GM23338 (cell line): ENCODE measurements at regions not wholly inside any gene's neighbourhood (a gene's known extent, or its start where the extent isn't known, plus 50 kb on each side); places are given as distances from the start of the nearest gene placed in this dataset.

Source experiments
- ATAC-seq: fragments of 200-7000 bp; cut with Tn5 transposase; 3 replicates; pipeline ENCODE4 v1.9.1; 2020
- DNase-seq: peaks from one replicate; pipeline ENCODE4 v3.0.0-alpha.2; 2015; ENCODE audit warnings: low spot score
- H2AFZ ChIP-seq: fragments of 200-600 bp; sonication (generic); 2 replicates; pipeline ENCODE4 v1.8.0; 2016; ENCODE audit warnings: antibody characterized with exemption, mild to moderate bottlenecking, moderate library complexity
- H3F3A ChIP-seq: fragments of 200-600 bp; sonication (generic); replicated peaks from 2 replicates; pipeline ENCODE4 v1.8.0; 2017; ENCODE audit warnings: antibody characterized with exemption, mixed run types, low read depth
- H3K27ac ChIP-seq: fragments of 200-600 bp; sonication (generic); 2 replicates; pipeline ENCODE4 v1.6.1; 2016; ENCODE audit warnings: low read depth
- H3K27me3 ChIP-seq: fragments of 200-600 bp; sonication (generic); 2 replicates; pipeline ENCODE4 v1.8.0; 2016; ENCODE audit warnings: mild to moderate bottlenecking, mixed run types, moderate library complexity; ENCODE audit not compliant: insufficient read depth
- H3K36me3 ChIP-seq: fragments of 200-600 bp; sonication (generic); 2 replicates; pipeline ENCODE4 v1.8.0; 2016; ENCODE audit warnings: mild to moderate bottlenecking; ENCODE audit not compliant: insufficient read depth
- H3K4me1 ChIP-seq: fragments of 200-600 bp; sonication (generic); 2 replicates; pipeline ENCODE4 v1.8.0; 2016; ENCODE audit warnings: mild to moderate bottlenecking, moderate library complexity; ENCODE audit not compliant: insufficient read depth
- H3K4me2 ChIP-seq: fragments of 200-600 bp; sonication (generic); 2 replicates; pipeline ENCODE4 v1.7.1; 2017; ENCODE audit warnings: mixed run types
- H3K4me3 ChIP-seq: fragments of 200-600 bp; sonication (generic); 2 replicates; pipeline ENCODE4 v1.6.1; 2016; ENCODE audit warnings: mixed run types
- H3K79me2 ChIP-seq: fragments of 200-600 bp; sonication (generic); replicated peaks from 2 replicates; pipeline ENCODE4 v1.8.0; 2017; ENCODE audit warnings: mild to moderate bottlenecking; ENCODE audit not compliant: insufficient read depth
- H3K9me2 ChIP-seq: fragments of 200-600 bp; sonication (generic); 2 replicates; pipeline ENCODE4 v1.8.0; 2017; ENCODE audit not compliant: insufficient read depth
- H4K20me1 ChIP-seq: fragments of 200-600 bp; sonication (generic); replicated peaks from 2 replicates; pipeline ENCODE4 v1.8.0; 2017; ENCODE audit warnings: mild to moderate bottlenecking; ENCODE audit not compliant: insufficient read depth
- H3K27ac Mint-ChIP-seq: 2 replicates; pipeline ENCODE4 v1.8.0; 2020; ENCODE audit warnings: inconsistent platforms, mild to moderate bottlenecking, moderate library complexity, mixed read lengths
- H3K27me3 Mint-ChIP-seq: 3 replicates; pipeline ENCODE4 v1.8.0; 2022; ENCODE audit warnings: low read depth, mild to moderate bottlenecking, moderate library complexity, mixed read lengths, inconsistent platforms; ENCODE audit not compliant: insufficient read depth, poor library complexity
- H3K36me3 Mint-ChIP-seq: 3 replicates; pipeline ENCODE4 v1.8.0; 2021; ENCODE audit warnings: low read depth, mild to moderate bottlenecking, inconsistent platforms, moderate library complexity, mixed read lengths
- H3K4me1 Mint-ChIP-seq: 3 replicates; pipeline ENCODE4 v1.8.0; 2020; ENCODE audit warnings: mild to moderate bottlenecking, inconsistent platforms, mixed read lengths
- H3K4me3 Mint-ChIP-seq: 3 replicates; pipeline ENCODE4 v1.8.0; 2021; ENCODE audit warnings: moderate library complexity, mild to moderate bottlenecking, inconsistent platforms, mixed read lengths
- H3K9me3 Mint-ChIP-seq: 3 replicates; pipeline ENCODE4 v1.8.0; 2020; ENCODE audit warnings: moderate library complexity, mild to moderate bottlenecking, inconsistent platforms, mixed read lengths
- NANOG ChIP-seq: IDR thresholded peaks from 2 replicates; pipeline ENCODE4 v1.6.1; 2016; ENCODE audit warnings: antibody characterized with exemption, borderline replicate concordance
- POLR2AphosphoS5 ChIP-seq: IDR thresholded peaks from 2 replicates; pipeline ENCODE4 v1.6.1; 2016; ENCODE audit warnings: antibody characterized with exemption, low read depth
- REST ChIP-seq: IDR thresholded peaks from one replicate; pipeline ENCODE4 v1.6.1; 2018; ENCODE audit warnings: antibody characterized with exemption; ENCODE audit not compliant: unreplicated experiment
- STAT1 ChIP-seq: IDR thresholded peaks from one replicate; pipeline ENCODE4 v1.6.1; 2016; ENCODE audit warnings: antibody characterized with exemption; ENCODE audit not compliant: unreplicated experiment
- ZNF462 ChIP-seq: fragments of 250-450 bp; sonication (Bioruptor Pico); IDR thresholded peaks from 2 replicates; pipeline ENCODE4 v1.5.0; 2020; ENCODE audit warnings: mild to moderate bottlenecking, moderate library complexity

- Histone ChIP-seq H3K4me2 (no peak overlapping the region), H3K36me3 (no peaks in the 10 kb centered on the region), H3K27me3 (no peaks in the 10 kb centered on the region), H3K9me2 (no peaks in the 10 kb centered on the region), H3K4me3 (no peak overlapping the region), H3F3A (no peaks in the 10 kb centered on the region), H3K27ac (no peak overlapping the region), H2AFZ (no peak overlapping the region), H4K20me1 (no peaks in the 10 kb centered on the region), H3K4me1 (no peaks in the 10 kb centered on the region), H3K79me2 (no peaks in the 10 kb centered on the region)
- Mint-ChIP-seq H3K27me3 (no peaks in the 10 kb centered on the region), H3K36me3 (no peaks in the 10 kb centered on the region), H3K27ac (no peak overlapping the region), H3K4me3 (no peak overlapping the region), H3K9me3 (no peaks in the 10 kb centered on the region), H3K4me1 (peaks cover 2% of the 10 kb centered on the region; the same call in 1 of the 3 replicates)
- DNase-seq (no peak), ATAC-seq (no peak)
- TF ChIP-seq STAT1 (no peak), ZNF462 (no peak), REST (no peak), POLR2AphosphoS5 (no peak), NANOG (no peak)
Observed at GRCh38 chr2:59233920-59234319, 992.8 kb upstream of the FANCL start.
